Endodermal cell (in vitro differentiated cells): ENCODE measurements at regions not wholly inside any gene's neighbourhood (a gene's known extent, or its start where the extent isn't known, plus 50 kb on each side); places are given as distances from the start of the nearest gene placed in this dataset.
"Not testable (repeated sequence)": the region's sequence is repeated elsewhere in the genome, so short reads cannot be mapped to it uniquely, and the experiment has no call there.

Experiments used
- DNase-seq: peaks from one replicate; pipeline ENCODE4 v3.0.0-alpha.2; 2017
- H3K27ac ChIP-seq: 2 replicates; pipeline ENCODE4 v1.5.1; 2013; ENCODE audit warnings: mild to moderate bottlenecking, low read depth, low read length, moderate library complexity
- H3K27me3 ChIP-seq: 2 replicates; pipeline ENCODE4 v1.6.1; 2013; ENCODE audit warnings: mild to moderate bottlenecking, low read length, moderate library complexity; ENCODE audit not compliant: insufficient read depth, control insufficient read depth, poor library complexity, severe bottlenecking
- H3K36me3 ChIP-seq: 2 replicates; pipeline ENCODE4 v1.7.0; 2013; ENCODE audit warnings: mild to moderate bottlenecking, low read length, moderate library complexity; ENCODE audit not compliant: control insufficient read depth, insufficient read depth
- H3K4me1 ChIP-seq: one replicate; pipeline ENCODE4 v1.7.0; 2013; ENCODE audit warnings: low read length; ENCODE audit not compliant: control insufficient read depth, insufficient read depth
- H3K4me3 ChIP-seq: 2 replicates; pipeline ENCODE4 v1.5.1; 2013; ENCODE audit warnings: mild to moderate bottlenecking, low read length, moderate library complexity
- H3K9ac ChIP-seq: 2 replicates; pipeline ENCODE4 v1.6.1; 2013; ENCODE audit warnings: mild to moderate bottlenecking, low read length, moderate library complexity; ENCODE audit not compliant: poor library complexity, severe bottlenecking; ENCODE audit errors: extremely low read depth
- H3K9me3 ChIP-seq: 2 replicates; pipeline ENCODE4 v1.6.1; 2013; ENCODE audit warnings: mild to moderate bottlenecking, low read length, moderate library complexity; ENCODE audit not compliant: control insufficient read depth
- H3K27ac Mint-ChIP-seq: 2 replicates; pipeline ENCODE4 v1.8.0; 2020; ENCODE audit warnings: mixed read lengths
- H3K27me3 Mint-ChIP-seq: 2 replicates; pipeline ENCODE4 v1.8.0; 2021; ENCODE audit warnings: mild to moderate bottlenecking, mixed read lengths; ENCODE audit not compliant: insufficient read depth
- H3K36me3 Mint-ChIP-seq: 2 replicates; pipeline ENCODE4 v1.8.0; 2020; ENCODE audit warnings: low read depth, mixed read lengths
- H3K4me1 Mint-ChIP-seq: 2 replicates; pipeline ENCODE4 v1.8.0; 2020; ENCODE audit warnings: mixed read lengths
- H3K4me3 Mint-ChIP-seq: 2 replicates; pipeline ENCODE4 v1.8.0; 2020; ENCODE audit warnings: mild to moderate bottlenecking, moderate library complexity, mixed read lengths
- H3K9me3 Mint-ChIP-seq: 2 replicates; pipeline ENCODE4 v1.8.0; 2020; ENCODE audit warnings: mild to moderate bottlenecking, mixed read lengths
- CTCF ChIP-seq: fragments of 200-600 bp; sonication (generic); conservative IDR thresholded peaks from 2 replicates; pipeline ENCODE4 v1.5.0; 2021; ENCODE audit warnings: antibody characterized with exemption, mild to moderate bottlenecking
- WGBS, 2 experiments: methylation state at CpG; one replicate each; pipeline versions ENCODE4 v1.1.5 to v1.1.7; 2013; ENCODE audit warnings: missing lambda C conversion rate in 2 of 2, mixed read lengths in 1 of 2; ENCODE audit not compliant: insufficient coverage in 1 of 2, insufficient read length in 1 of 2; 5-methylcytosine and 5-hydroxymethylcytosine counted together

- Histone ChIP-seq H3K9me3 (no peaks in the 10 kb centered on the region), H3K4me3 (no peak overlapping the region), H3K4me1 (no peaks in the 10 kb centered on the region), H3K27ac (no peak overlapping the region), H3K36me3 (no peaks in the 10 kb centered on the region), H3K27me3 (no peaks in the 10 kb centered on the region), H3K9ac (no peak overlapping the region)
- Mint-ChIP-seq H3K27me3 (no peaks in the 10 kb centered on the region), H3K9me3 (peaks cover 10% of the 10 kb centered on the region), H3K4me3 (no peak overlapping the region), H3K36me3 (no peaks in the 10 kb centered on the region), H3K27ac (no peak overlapping the region), H3K4me1 (no peaks in the 10 kb centered on the region)
- DNase-seq, result no peak
- TF ChIP-seq CTCF, result no peak
- 83% methylated on average over 3 of the region's 3 CpGs; no CpG with 5 or more reads in 1 of the 2 experiments for WGBS, 2 experiments
These were observed 162.5 kb upstream of the MED14 start for GRCh38 chrX:40897718-40898270.

- not testable (repeated sequence) for H3K36me3 Mint-ChIP-seq, H3K27me3 Mint-ChIP-seq, H3K36me3 ChIP-seq, H3K9me3 ChIP-seq, H3K4me3 Mint-ChIP-seq, H3K4me3 ChIP-seq, H3K27ac ChIP-seq, H3K4me1 Mint-ChIP-seq, H3K27ac Mint-ChIP-seq, H3K9ac ChIP-seq, H3K27me3 ChIP-seq, DNase-seq, H3K4me1 ChIP-seq
- H3K9me3 Mint-ChIP-seq, result peaks cover 18% of the 10 kb centered on the region
These were observed 169.4 kb upstream of the MED14 start for GRCh38 chrX:40904739-40905138.

- H3K4me1 ChIP-seq, result no peaks in the 10 kb centered on the region
- Mint-ChIP-seq H3K27ac (no peak overlapping the region), H3K9me3 (peaks cover 26% of the 10 kb centered on the region), H3K36me3 (no peaks in the 10 kb centered on the region), H3K4me1 (peaks cover 3% of the 10 kb centered on the region), H3K27me3 (no peaks in the 10 kb centered on the region), H3K4me3 (no peak overlapping the region)
- no peak for DNase-seq
- WGBS, 2 experiments, result 96 to 100% methylated on average over 3 to 7 of the region's 7 CpGs
- no peaks in the 10 kb centered on the region for H3K27me3 ChIP-seq
- TF ChIP-seq CTCF, result no peak
- no peak overlapping the region for H3K9ac ChIP-seq
- H3K27ac ChIP-seq, result no peak overlapping the region
- H3K4me3 ChIP-seq, result no peak overlapping the region
- no peaks in the 10 kb centered on the region for H3K36me3 ChIP-seq
- H3K9me3 ChIP-seq, result no peaks in the 10 kb centered on the region
These were observed 172.7 kb upstream of the MED14 start for GRCh38 chrX:40908026-40908425.

GRCh38 chrX:40908857-40909475 is 173.6 kb upstream of the MED14 start:
- no peak for DNase-seq
- no peak overlapping the region for H3K9ac ChIP-seq
- no peaks in the 10 kb centered on the region for H3K27me3 ChIP-seq
- peaks cover 29% of the 10 kb centered on the region for H3K9me3 Mint-ChIP-seq
- no peaks in the 10 kb centered on the region for H3K27me3 Mint-ChIP-seq
- H3K4me1 Mint-ChIP-seq, result peaks cover 3% of the 10 kb centered on the region
- no peak for TF ChIP-seq CTCF
- H3K27ac ChIP-seq, result no peak overlapping the region
- H3K9me3 ChIP-seq, result no peaks in the 10 kb centered on the region
- no peaks in the 10 kb centered on the region for H3K36me3 Mint-ChIP-seq
- no peak overlapping the region for H3K4me3 Mint-ChIP-seq
- H3K36me3 ChIP-seq, result no peaks in the 10 kb centered on the region
- no peaks in the 10 kb centered on the region for H3K4me1 ChIP-seq
- H3K4me3 ChIP-seq, result no peak overlapping the region
- H3K27ac Mint-ChIP-seq, result no peak overlapping the region
